ACC112 (cell line): ENCODE measurements at regions not wholly inside any gene's neighbourhood (a gene's known extent, or its start where the extent isn't known, plus 50 kb on each side); places are given as distances from the start of the nearest gene placed in this dataset.

ENCODE experiments used
- H2AFZ ChIP-seq: fragments of 200-600 bp; sonication (generic); one replicate; pipeline ENCODE4 v1.6.0; 2017; ENCODE audit warnings: antibody characterized with exemption, low read length; ENCODE audit not compliant: unreplicated experiment
- H3K27ac ChIP-seq: fragments of 200-600 bp; sonication (generic); 2 replicates; pipeline ENCODE4 v1.5.1; 2014; ENCODE audit warnings: low read depth, mild to moderate bottlenecking, antibody characterized with exemption, low read length, moderate library complexity
- H3K27me3 ChIP-seq: fragments of 200-600 bp; sonication (generic); 2 replicates; pipeline ENCODE4 v1.6.1; 2014; ENCODE audit warnings: mild to moderate bottlenecking, antibody characterized with exemption, low read length, moderate library complexity, mixed read lengths; ENCODE audit not compliant: insufficient read depth
- H3K36me3 ChIP-seq: fragments of 200-600 bp; sonication (generic); 2 replicates; pipeline ENCODE4 v1.6.1; 2016; ENCODE audit warnings: mild to moderate bottlenecking, antibody characterized with exemption, low read length, moderate library complexity, mixed read lengths; ENCODE audit not compliant: insufficient read depth
- H3K4me1 ChIP-seq: fragments of 200-600 bp; sonication (generic); one replicate; pipeline ENCODE4 v1.6.1; 2016; ENCODE audit warnings: low read length, mixed read lengths; ENCODE audit not compliant: insufficient read depth, unreplicated experiment, control insufficient read depth
- H3K4me3 ChIP-seq: fragments of 200-600 bp; sonication (generic); 2 replicates; pipeline ENCODE4 v1.5.1; 2014; ENCODE audit warnings: mild to moderate bottlenecking, low read depth, low read length
- H3K79me2 ChIP-seq: fragments of 200-600 bp; sonication (generic); one replicate; pipeline ENCODE4 v1.6.0; 2016; ENCODE audit warnings: low read length; ENCODE audit not compliant: control insufficient read depth, unreplicated experiment, insufficient read depth

DNA sequence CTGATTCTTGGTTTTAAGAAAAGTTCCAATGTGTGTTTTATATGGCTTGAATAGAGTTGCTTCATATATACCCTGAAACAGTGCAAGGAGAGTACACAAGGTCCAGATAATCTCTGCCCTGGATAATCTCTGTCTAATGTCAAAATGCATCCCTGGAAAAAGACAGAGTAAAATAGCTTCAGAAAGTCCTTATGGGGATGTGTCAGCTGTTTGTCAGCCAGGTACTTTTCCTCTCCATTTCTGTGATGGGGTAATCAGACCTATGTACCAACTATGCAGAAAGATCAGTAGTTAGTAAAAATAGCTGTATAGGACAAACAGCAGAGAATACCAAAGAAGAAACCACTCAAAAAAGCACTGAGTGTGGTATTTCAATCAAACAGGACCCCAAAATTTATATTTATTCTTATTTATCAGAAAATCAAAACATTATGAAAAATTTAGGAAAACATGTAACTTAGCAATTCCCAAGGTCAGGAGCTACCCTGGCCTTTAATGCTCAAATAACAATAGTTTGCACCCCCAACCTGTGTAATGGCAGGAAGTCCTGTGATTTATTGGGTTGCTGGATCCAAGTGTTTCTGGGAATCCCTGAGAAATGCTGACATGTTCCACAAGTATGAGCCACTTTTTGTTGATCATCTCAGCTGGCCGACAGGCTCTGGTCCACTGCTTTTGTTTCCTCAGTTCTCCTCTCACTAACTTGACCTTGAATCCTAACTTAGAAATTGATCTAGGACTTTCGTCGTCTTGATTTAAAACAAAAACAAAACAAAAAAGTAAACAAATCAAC lies 69.6 kb downstream of the MDH1 start:
- Histone ChIP-seq H3K4me1 (peaks cover 22% of the 10 kb centered on the region), H3K27me3 (no peaks in the 10 kb centered on the region), H3K79me2 (no peaks in the 10 kb centered on the region), H2AFZ (no peak overlapping the region), H3K4me3 (no peak overlapping the region), H3K27ac (no peak overlapping the region), H3K36me3 (no peaks in the 10 kb centered on the region)

GRCh38 chr2:63660060-63660459 lies 71.3 kb downstream of the MDH1 start:
- Histone ChIP-seq H3K27me3 (no peaks in the 10 kb centered on the region), H3K36me3 (no peaks in the 10 kb centered on the region), H3K27ac (no peak overlapping the region; the same call in 1 of the 2 replicates), H2AFZ (no peak overlapping the region), H3K79me2 (no peaks in the 10 kb centered on the region), H3K4me1 (peaks cover 23% of the 10 kb centered on the region), H3K4me3 (no peak overlapping the region)

GRCh38 chr2:63661076-63661475 lies 72.3 kb downstream of the MDH1 start:
- peak overlapping the region; percentile 59 for H3K27ac ChIP-seq
- H3K4me1 ChIP-seq = peaks cover 29% of the 10 kb centered on the region
- peak overlapping the region; percentile 9; the same call in 1 of the 2 replicates for H3K4me3 ChIP-seq

DNA sequence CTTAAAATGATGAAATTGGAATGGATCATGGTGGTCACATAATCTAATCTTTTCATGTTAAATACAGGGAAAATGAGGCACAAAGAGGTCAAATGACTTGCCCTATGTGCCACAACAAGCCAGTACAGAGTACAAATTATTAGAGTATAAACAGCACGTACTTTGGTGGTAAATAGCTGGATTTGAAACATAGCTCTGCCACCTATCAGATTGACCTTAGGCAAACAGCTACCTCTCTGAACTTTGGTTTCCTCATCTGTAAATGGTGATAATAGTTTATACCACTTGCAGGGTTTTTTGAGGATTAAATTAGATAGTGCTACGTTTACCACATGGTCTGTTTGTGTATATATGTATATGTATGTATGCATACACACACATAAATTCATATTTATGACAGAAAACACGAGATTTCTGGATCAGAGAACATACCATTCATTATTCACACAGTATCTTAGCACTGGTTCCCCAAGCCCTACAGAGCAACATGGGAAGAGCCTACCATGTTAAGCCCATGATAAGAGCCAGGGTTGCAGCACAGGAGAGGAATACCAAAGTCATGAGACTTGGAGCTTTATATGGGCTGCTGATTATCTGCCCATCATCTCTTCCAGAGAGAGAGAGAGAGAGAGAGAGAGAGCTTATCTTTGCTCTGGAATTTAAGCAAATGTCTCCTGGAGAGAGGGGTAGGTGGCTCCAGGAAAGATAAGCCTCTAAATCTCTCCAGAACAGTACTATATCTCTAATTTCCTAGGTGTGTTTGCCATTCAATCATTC lies 73.5 kb downstream of the MDH1 start:
- Histone ChIP-seq H3K27me3 (no peaks in the 10 kb centered on the region), H2AFZ (no peak overlapping the region), H3K4me1 (peaks cover 33% of the 10 kb centered on the region), H3K4me3 (no peak overlapping the region), H3K36me3 (no peaks in the 10 kb centered on the region), H3K79me2 (no peaks in the 10 kb centered on the region), H3K27ac (no peak overlapping the region; the same call in 1 of the 2 replicates)

More at GRCh38 chr2:63661076-63661475, 72.3 kb downstream of the MDH1 start:
- Histone ChIP-seq H3K27me3 (no peaks in the 10 kb centered on the region), H2AFZ (no peak overlapping the region), H3K36me3 (no peaks in the 10 kb centered on the region), H3K79me2 (no peaks in the 10 kb centered on the region)

DNA sequence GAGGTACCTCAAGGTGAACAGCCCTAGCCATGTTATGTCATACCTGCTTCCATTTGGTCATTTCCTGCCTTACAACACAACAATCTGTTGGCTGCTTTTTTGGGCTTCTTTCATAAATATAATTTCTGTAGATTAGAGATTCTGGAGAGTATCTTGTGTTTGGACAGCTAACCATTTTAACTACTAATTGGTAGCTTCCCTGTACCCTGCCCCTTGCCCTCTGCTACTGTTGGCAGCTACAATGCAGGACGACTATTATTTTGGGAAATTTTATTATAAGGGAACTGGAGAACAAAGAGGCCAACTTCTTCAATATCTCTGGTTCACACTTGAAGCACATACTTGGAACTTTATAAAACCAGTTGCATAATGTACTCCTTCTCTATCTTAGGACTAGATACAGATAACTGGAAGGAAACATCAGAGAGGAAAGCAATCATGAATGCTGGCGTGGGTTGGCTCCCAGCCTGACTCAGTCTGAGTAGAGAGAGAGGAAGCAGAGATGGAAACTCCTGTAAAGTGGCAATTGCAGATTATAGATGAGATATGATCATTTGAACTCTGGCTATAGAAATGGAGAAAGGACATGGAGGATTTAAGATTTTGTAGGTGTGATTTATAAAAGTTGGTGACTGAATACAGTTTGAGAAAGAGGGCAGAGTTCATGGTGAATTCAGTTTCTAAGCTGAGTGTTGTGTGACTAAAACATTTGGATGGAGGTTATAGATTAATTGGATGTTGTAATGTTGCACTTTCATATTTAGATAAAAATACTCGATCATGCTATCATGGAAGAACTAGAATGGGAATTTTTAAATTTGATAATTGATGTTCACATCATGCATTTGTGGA lies 74.5 kb downstream of the MDH1 start:
- H3K79me2 ChIP-seq = no peaks in the 10 kb centered on the region
- H3K4me1 ChIP-seq = peaks cover 33% of the 10 kb centered on the region
- no peak overlapping the region for H3K27ac ChIP-seq
- H3K27me3 ChIP-seq = no peaks in the 10 kb centered on the region
- peak overlapping the region; percentile 6 for H2AFZ ChIP-seq
- H3K36me3 ChIP-seq = no peaks in the 10 kb centered on the region
- H3K4me3 ChIP-seq = no peak overlapping the region

DNA sequence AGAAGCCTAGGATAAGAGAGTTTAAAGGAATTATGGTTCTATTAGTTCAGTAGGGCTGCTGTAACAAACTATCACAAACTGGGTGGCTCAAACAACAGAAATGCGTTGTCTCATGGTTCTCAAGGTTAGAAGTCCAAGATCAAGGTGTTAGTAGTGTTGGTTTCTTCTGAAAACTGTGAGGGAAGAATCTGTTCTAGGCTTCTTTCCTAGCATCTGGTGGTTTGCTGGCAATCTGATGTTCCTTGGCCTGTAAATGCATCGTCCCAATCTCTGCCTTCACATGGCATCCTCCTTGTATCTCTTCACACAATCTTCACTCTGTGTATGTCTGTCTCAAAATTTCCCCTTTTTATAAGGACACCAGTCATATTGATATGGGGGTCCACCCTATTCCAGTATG lies 76.3 kb downstream of the MDH1 start:
- H3K4me3 ChIP-seq = no peak overlapping the region

DNA sequence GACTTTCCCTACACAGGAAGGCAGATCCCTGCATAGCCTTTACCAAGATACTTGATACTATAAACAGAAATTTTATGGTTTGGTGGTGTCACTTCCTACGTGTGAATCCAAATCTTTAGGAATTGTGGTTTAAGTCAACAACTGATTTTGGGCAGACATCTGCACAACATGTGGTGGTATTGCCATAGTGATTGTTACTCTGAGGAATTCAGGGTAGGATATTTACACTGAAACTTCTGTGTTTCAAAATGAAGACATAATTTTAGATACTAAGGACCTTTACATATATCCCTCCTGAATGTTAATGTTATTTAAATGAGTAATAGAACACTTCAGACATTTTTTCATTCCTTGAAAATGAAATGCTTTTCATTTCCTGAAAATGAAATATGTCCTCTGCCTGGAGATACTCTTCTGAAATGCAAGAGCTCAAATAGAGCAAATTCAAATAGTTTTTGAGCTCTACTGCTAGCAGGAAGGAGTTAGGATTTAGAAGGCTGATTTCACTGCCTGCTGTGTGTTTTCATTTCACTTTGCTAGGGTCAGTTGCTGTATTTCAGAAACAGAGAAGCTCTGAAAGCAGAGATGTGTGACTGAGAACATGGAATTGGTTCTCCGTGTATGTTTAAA lies 77.2 kb downstream of the MDH1 start:
- H3K27ac ChIP-seq = no peak overlapping the region
- no peaks in the 10 kb centered on the region for H3K36me3 ChIP-seq
- H3K4me3 ChIP-seq = no peak overlapping the region
- H2AFZ ChIP-seq = no peak overlapping the region
- no peaks in the 10 kb centered on the region for H3K79me2 ChIP-seq
- H3K4me1 ChIP-seq = peaks cover 30% of the 10 kb centered on the region
- H3K27me3 ChIP-seq = no peaks in the 10 kb centered on the region

More for the DNA sequence above, 76.3 kb downstream of the MDH1 start:
- no peak overlapping the region for H3K27ac ChIP-seq
- no peak overlapping the region for H2AFZ ChIP-seq
- peaks cover 33% of the 10 kb centered on the region for H3K4me1 ChIP-seq
- H3K79me2 ChIP-seq = no peaks in the 10 kb centered on the region
- H3K36me3 ChIP-seq = no peaks in the 10 kb centered on the region
- H3K27me3 ChIP-seq = no peaks in the 10 kb centered on the region

DNA sequence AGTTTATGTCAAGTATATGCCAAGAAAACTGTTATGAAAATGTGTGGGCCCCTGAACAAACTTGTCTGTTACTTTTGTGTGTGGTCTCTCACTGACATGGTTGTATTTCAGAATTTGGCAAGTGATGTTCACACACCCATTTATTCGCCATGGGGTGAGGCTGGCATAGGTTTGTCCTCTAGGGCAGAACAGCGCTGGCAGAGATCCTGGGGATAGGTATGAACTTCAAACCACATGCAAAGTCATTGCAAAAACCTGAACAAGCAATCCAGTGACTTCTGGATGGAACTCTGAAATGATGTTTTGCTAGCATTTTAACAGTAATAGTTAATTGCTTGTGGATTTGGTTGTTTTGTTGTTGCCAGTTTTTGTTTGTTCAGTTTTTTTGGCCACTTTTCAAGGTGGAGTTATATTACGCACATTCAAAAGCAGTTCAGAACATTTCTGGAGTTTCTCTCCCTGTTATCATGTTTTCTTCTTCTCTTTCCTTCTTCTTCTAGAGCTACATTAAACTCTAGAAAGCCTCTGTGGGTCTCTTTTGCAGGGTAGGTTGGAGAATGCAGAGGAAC lies 78.5 kb downstream of the MDH1 start:
- Histone ChIP-seq H3K79me2 (no peaks in the 10 kb centered on the region), H3K27me3 (no peaks in the 10 kb centered on the region), H2AFZ (no peak overlapping the region), H3K36me3 (no peaks in the 10 kb centered on the region), H3K27ac (no peak overlapping the region), H3K4me3 (no peak overlapping the region), H3K4me1 (peaks cover 18% of the 10 kb centered on the region)

DNA sequence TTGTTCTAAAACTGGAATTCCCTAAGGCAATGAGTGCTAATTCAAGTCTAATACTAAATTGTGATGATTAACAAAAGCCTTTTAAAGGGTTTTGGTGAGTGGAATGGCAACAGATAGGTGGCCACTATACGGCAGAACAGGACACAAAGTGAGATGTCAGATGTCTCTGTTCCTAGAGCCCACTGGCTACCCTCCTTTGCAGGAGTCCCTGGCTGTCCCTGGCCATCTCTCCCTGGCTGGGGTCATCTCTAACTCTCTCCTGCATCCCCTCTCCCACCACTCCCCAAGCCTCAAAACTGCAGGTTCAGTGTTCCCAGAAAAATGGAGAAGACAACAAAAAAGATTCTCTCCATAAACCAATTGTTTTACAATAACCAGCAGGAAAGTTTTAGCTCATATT lies 79.2 kb downstream of the MDH1 start:
- no peak overlapping the region for H2AFZ ChIP-seq
- H3K4me3 ChIP-seq = no peak overlapping the region
- no peaks in the 10 kb centered on the region for H3K27me3 ChIP-seq
- no peak overlapping the region for H3K27ac ChIP-seq
- H3K36me3 ChIP-seq = no peaks in the 10 kb centered on the region
- H3K4me1 ChIP-seq = peaks cover 18% of the 10 kb centered on the region
- no peaks in the 10 kb centered on the region for H3K79me2 ChIP-seq

GRCh38 chr2:63668466-63668865 lies 79.7 kb downstream of the MDH1 start:
- no peak overlapping the region for H2AFZ ChIP-seq
- H3K4me3 ChIP-seq = no peak overlapping the region
- H3K36me3 ChIP-seq = no peaks in the 10 kb centered on the region
- no peaks in the 10 kb centered on the region for H3K27me3 ChIP-seq
- H3K27ac ChIP-seq = no peak overlapping the region
- H3K4me1 ChIP-seq = peaks cover 13% of the 10 kb centered on the region
- H3K79me2 ChIP-seq = no peaks in the 10 kb centered on the region
